ENCODE measurements at regions not wholly inside any gene's neighbourhood (a gene's known extent, or its start where the extent isn't known, plus 50 kb on each side); places are given as distances from the start of the nearest gene placed in this dataset.

DNA sequence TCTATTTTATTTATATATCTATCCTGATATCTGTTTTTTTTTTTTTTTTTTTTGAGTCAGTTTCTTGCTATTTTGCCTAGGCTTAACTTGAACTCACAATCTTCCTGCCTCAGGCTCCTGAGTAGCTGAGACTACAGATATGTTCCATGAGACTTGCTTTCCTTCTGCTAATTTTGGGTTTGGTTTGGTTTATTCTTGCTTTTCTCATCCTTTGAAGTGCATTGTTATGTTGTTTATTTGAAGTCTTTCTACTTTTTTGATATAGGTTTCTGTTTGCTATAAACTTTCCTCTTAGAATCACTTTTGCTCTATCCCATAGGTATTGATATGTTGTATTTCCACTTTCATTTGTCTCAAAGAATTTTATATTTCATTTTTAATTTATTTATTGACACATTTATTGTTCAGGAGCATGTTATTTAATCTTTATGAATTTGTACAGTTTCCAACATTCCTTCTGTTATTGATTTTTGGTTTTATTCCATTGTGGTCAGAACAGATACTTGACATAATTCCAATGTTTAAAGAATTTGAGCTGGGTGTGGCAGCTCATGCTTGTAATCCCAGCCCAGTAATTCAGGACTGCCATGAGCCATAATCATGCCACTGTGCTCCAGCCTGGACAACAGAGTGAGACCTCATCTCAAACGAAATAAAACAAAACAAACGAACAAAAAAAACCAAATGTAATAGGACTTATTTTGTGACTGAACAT lies 62.3 kb upstream of the PLSCR4 start:
- no peak for ATAC-seq

DNA sequence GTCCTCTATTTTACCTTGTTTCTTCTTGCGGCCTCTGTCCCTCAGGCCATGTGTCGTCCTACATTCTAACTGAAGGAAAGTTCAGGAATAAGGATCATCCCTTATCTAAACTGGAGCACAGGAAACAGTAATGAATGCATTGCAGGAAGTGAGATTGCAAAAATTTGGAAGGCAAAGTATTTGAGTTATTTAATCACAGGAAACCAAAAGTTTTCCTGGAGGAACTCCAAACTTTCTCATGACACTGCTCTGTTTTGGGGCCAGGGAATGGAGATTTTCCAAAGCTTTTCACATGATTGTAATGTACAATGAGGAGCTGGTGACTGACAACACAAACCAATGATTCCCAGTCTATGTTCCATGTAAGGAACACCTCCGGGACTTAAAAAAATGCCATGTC lies 57.8 kb upstream of the PLSCR4 start:
- ATAC-seq: no peak
- TF ChIP-seq BACH2 (CRISPR knock-in tag; IDR thresholded peaks at IDR 0.05; ENCODE audit: borderline replicate concordance) (no peak), ZFP30 (CRISPR knock-in tag; IDR thresholded peaks at IDR 0.05) (no peak), CSRNP3 (CRISPR knock-in tag; IDR thresholded peaks at IDR 0.05) (no peak), CREB5 (CRISPR knock-in tag; IDR thresholded peaks at IDR 0.05; ENCODE audit: low read depth) (no peak), CSDC2 (CRISPR knock-in tag; IDR thresholded peaks at IDR 0.05) (no peak), ISL1 (CRISPR knock-in tag; IDR thresholded peaks at IDR 0.05) (no peak), ZNF8 (CRISPR knock-in tag; IDR thresholded peaks at IDR 0.05) (no peak)

More for the DNA sequence above, 62.3 kb upstream of the PLSCR4 start:
- no peak for TF ChIP-seq TOX (CRISPR knock-in tag; IDR thresholded peaks at IDR 0.05; ENCODE audit: borderline replicate concordance)

DNA sequence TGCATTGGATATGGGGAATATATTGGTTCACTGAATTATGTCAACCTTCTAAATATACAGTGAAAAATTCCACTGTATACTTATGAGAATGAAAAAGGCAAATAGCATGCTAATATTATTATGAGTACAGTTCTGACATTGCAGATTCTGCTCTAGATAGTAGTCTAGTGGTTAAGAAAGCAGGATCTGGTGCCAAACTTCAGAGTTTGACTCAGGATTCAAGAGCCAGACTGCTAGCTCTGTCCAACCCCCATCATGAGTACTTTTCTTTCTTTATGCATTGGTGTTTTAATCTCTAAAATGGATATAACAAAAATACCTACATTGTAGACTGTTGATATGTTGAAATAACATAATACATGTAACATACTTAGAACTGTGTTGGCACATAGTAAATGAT lies 57.3 kb upstream of the PLSCR4 start:
- TF ChIP-seq ZNF565 (CRISPR knock-in tag; conservative IDR thresholded peaks at IDR 0.05; ENCODE audit: low read depth) (no peak), ZFP30 (CRISPR knock-in tag; IDR thresholded peaks at IDR 0.05) (no peak), TCF4 (CRISPR knock-in tag; IDR thresholded peaks at IDR 0.05; ENCODE audit: borderline replicate concordance) (no peak), ARNTL (CRISPR knock-in tag; IDR thresholded peaks at IDR 0.05; ENCODE audit: borderline replicate concordance, low read depth) (no peak), CSDC2 (CRISPR knock-in tag; IDR thresholded peaks at IDR 0.05) (no peak), ZNF8 (CRISPR knock-in tag; IDR thresholded peaks at IDR 0.05) (no peak), PATZ1 (CRISPR knock-in tag; IDR thresholded peaks at IDR 0.05; ENCODE audit: borderline replicate concordance) (no peak), ZC3H10 (CRISPR knock-in tag; IDR thresholded peaks at IDR 0.05) (no peak), GLIS3 (CRISPR knock-in tag; IDR thresholded peaks at IDR 0.05) (no peak), ISL1 (CRISPR knock-in tag; IDR thresholded peaks at IDR 0.05) (no peak), OSR1 (CRISPR knock-in tag; IDR thresholded peaks at IDR 0.05) (no peak), ZNF70 (CRISPR knock-in tag; IDR thresholded peaks at IDR 0.05) (no peak), RARB (CRISPR knock-in tag; IDR thresholded peaks at IDR 0.05) (no peak), ZFP3 (CRISPR knock-in tag; IDR thresholded peaks at IDR 0.05) (no peak), PPARA (CRISPR knock-in tag; IDR thresholded peaks at IDR 0.05; ENCODE audit: borderline replicate concordance) (no peak), BACH2 (CRISPR knock-in tag; IDR thresholded peaks at IDR 0.05; ENCODE audit: borderline replicate concordance) (no peak), ESRRG (CRISPR knock-in tag; IDR thresholded peaks at IDR 0.05) (no peak)
- TF ChIP-seq, protein P1, sequence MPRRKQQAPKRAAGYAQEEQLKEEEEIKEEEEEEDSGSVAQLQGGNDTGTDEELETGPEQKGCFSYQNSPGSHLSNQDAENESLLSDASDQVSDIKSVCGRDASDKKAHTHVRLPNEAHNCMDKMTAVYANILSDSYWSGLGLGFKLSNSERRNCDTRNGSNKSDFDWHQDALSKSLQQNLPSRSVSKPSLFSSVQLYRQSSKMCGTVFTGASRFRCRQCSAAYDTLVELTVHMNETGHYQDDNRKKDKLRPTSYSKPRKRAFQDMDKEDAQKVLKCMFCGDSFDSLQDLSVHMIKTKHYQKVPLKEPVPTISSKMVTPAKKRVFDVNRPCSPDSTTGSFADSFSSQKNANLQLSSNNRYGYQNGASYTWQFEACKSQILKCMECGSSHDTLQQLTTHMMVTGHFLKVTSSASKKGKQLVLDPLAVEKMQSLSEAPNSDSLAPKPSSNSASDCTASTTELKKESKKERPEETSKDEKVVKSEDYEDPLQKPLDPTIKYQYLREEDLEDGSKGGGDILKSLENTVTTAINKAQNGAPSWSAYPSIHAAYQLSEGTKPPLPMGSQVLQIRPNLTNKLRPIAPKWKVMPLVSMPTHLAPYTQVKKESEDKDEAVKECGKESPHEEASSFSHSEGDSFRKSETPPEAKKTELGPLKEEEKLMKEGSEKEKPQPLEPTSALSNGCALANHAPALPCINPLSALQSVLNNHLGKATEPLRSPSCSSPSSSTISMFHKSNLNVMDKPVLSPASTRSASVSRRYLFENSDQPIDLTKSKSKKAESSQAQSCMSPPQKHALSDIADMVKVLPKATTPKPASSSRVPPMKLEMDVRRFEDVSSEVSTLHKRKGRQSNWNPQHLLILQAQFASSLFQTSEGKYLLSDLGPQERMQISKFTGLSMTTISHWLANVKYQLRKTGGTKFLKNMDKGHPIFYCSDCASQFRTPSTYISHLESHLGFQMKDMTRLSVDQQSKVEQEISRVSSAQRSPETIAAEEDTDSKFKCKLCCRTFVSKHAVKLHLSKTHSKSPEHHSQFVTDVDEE (CRISPR knock-in tag; IDR thresholded peaks at IDR 0.05): no peak
- ATAC-seq: peak; percentile 48; the same call in 1 of the 3 replicates

- TF ChIP-seq TCF4 (CRISPR knock-in tag; IDR thresholded peaks at IDR 0.05; ENCODE audit: borderline replicate concordance) (no peak), ZFP30 (CRISPR knock-in tag; IDR thresholded peaks at IDR 0.05) (no peak), ZC3H10 (CRISPR knock-in tag; IDR thresholded peaks at IDR 0.05) (no peak), ESRRG (CRISPR knock-in tag; IDR thresholded peaks at IDR 0.05) (no peak), PPARA (CRISPR knock-in tag; IDR thresholded peaks at IDR 0.05; ENCODE audit: borderline replicate concordance) (no peak)
- TF ChIP-seq, protein P1 (CRISPR knock-in tag; IDR thresholded peaks at IDR 0.05): no peak
- ATAC-seq: no peak
These were observed 56.5 kb upstream of the PLSCR4 start for GRCh38 chr3:146307456-146307725.
